A549 (cell line): ENCODE measurements at regions not wholly inside any gene's neighbourhood (a gene's known extent, or its start where the extent isn't known, plus 50 kb on each side); places are given as distances from the start of the nearest gene placed in this dataset.

Experiments
- ATAC-seq, 2 experiments: fragments of 200-7000 bp in 1 of 2; fragments of >200 bp in 1 of 2; cut with Nextera tagmentation in 1 of 2; cut with Tn5 transposase in 1 of 2; 3 replicates each; pipeline versions ENCODE4 v1.8.0 to v1.9.1; 2018 to 2020; ENCODE audit warnings: mild to moderate bottlenecking in 1 of 2, moderate library complexity in 1 of 2
- CTCF ChIA-PET: fragments of 300-600 bp; sonication (Branson Sonifier 250); formaldehyde crosslinking; extraction: SDS; loops from one replicate; lab custom pipeline; 2021; ENCODE audit warnings: antibody characterized with exemption, inconsistent platforms; lab: Yijun Ruan, JAX
- POLR2A ChIA-PET: fragments of 350-600 bp; formaldehyde crosslinking; extraction: SDS; loops from one replicate; lab custom pipeline; 2021; ENCODE audit warnings: antibody characterized with exemption, inconsistent platforms; lab: Yijun Ruan, JAX
- DNase-seq, 2 experiments: peaks; one replicate each; pipeline versions ENCODE4 v3.0.0 to v3.0.0-alpha.2; 2011 to 2016; ENCODE audit warnings: low read depth in 1 of 2, low spot score in 1 of 2
- FAIRE-seq: peaks from 2 replicates; lab custom pipeline; 2011; peaks lifted over from hg19 to GRCh38; lab: Jason Lieb, UNC
- H3K27ac ChIP-seq, 2 experiments: fragments of >200 bp; sonication (Bioruptor Twin); formaldehyde crosslinking; 3 replicates each; pipeline ENCODE4 v1.5.1; 2016 to 2017
- H3K4me1 ChIP-seq: fragments of >200 bp; sonication (Bioruptor Twin); formaldehyde crosslinking; 3 replicates; pipeline ENCODE4 v1.6.1; 2016
- H3K4me2 ChIP-seq: fragments of >200 bp; sonication (Bioruptor Twin); formaldehyde crosslinking; 3 replicates; pipeline ENCODE4 v1.6.1; 2016
- H3K4me3 ChIP-seq: fragments of >200 bp; sonication (Bioruptor Twin); formaldehyde crosslinking; 3 replicates; pipeline ENCODE4 v1.5.1; 2016
- H3K9me3 ChIP-seq: fragments of >200 bp; sonication (Bioruptor Twin); formaldehyde crosslinking; 3 replicates; pipeline ENCODE4 v1.6.1; 2016
- CEBPB ChIP-seq, 2 experiments: fragments of >200 bp in 1 of 2; sonication (Bioruptor Twin) in 1 of 2; formaldehyde crosslinking in 1 of 2; IDR thresholded peaks; 2 replicates each; pipeline ENCODE4 v1.6.1; 2012 to 2016
- CHD4 ChIP-seq: fragments of 200-600 bp; sonication (generic); IDR thresholded peaks from 2 replicates; pipeline ENCODE4 v1.6.1; 2016; ENCODE audit warnings: antibody characterized with exemption, mild to moderate bottlenecking, borderline replicate concordance
- EHF ChIP-seq: fragments of 250-450 bp; sonication (Bioruptor Pico); IDR thresholded peaks from 2 replicates; pipeline ENCODE4 v1.5.0; 2020; ENCODE audit warnings: mild to moderate bottlenecking
- EP300 ChIP-seq, 2 experiments: fragments of >200 bp; sonication (Bioruptor Twin); formaldehyde crosslinking; IDR thresholded peaks; 2 replicates in 1 of 2; 3 replicates in 1 of 2; pipeline ENCODE4 v1.6.1; 2016 to 2017
- FOXS1 ChIP-seq: fragments of 250-450 bp; sonication (Bioruptor Pico); IDR thresholded peaks from 2 replicates; pipeline ENCODE4 v1.5.0; 2020; ENCODE audit warnings: mild to moderate bottlenecking, moderate library complexity
- GATA3 ChIP-seq: IDR thresholded peaks from 2 replicates; pipeline ENCODE4 v1.6.1; 2012; ENCODE audit warnings: borderline replicate concordance
- HDAC2 ChIP-seq: fragments of 200-600 bp; sonication (generic); IDR thresholded peaks from 2 replicates; pipeline ENCODE4 v1.6.1; 2016
- HEYL ChIP-seq: fragments of 250-450 bp; sonication (Bioruptor Pico); IDR thresholded peaks from 2 replicates; pipeline ENCODE4 v1.8.0; 2021; ENCODE audit warnings: mild to moderate bottlenecking, moderate library complexity
- JUN ChIP-seq, 2 experiments: fragments of >200 bp; sonication (Bioruptor Twin); formaldehyde crosslinking; IDR thresholded peaks; 2 replicates in 1 of 2; 3 replicates in 1 of 2; pipeline ENCODE4 v1.6.1; 2016 to 2017
- KDM1A ChIP-seq: fragments of 200-600 bp; sonication (generic); IDR thresholded peaks from 2 replicates; pipeline ENCODE4 v1.6.1; 2016; ENCODE audit warnings: low read depth, mild to moderate bottlenecking
- KDM5A ChIP-seq: fragments of 200-600 bp; sonication (generic); IDR thresholded peaks from 2 replicates; pipeline ENCODE4 v1.6.1; 2016; ENCODE audit warnings: antibody characterized with exemption, mild to moderate bottlenecking
- MAFK ChIP-seq: fragments of 450-650 bp; IDR thresholded peaks from 2 replicates; pipeline ENCODE4 v1.6.1; 2014; ENCODE audit not compliant: partially characterized antibody
- MAZ ChIP-seq: fragments of 150-350 bp; IDR thresholded peaks from 2 replicates; pipeline ENCODE4 v1.6.1; 2014; ENCODE audit warnings: antibody characterized with exemption, low read depth, low read length, borderline replicate concordance
- RCOR1 ChIP-seq: fragments of 150-350 bp; IDR thresholded peaks from 2 replicates; pipeline ENCODE4 v1.6.1; 2014; ENCODE audit warnings: antibody characterized with exemption, low read length, low read depth
- RNF2 ChIP-seq: fragments of 200-600 bp; sonication (generic); IDR thresholded peaks from 2 replicates; pipeline ENCODE4 v1.6.1; 2016; ENCODE audit warnings: low read depth, mild to moderate bottlenecking, antibody characterized with exemption, moderate library complexity, borderline replicate concordance
- SREBF2 ChIP-seq: fragments of 450-650 bp; IDR thresholded peaks from 2 replicates; pipeline ENCODE4 v1.6.1; 2014; ENCODE audit warnings: mild to moderate bottlenecking, moderate library complexity
- ZC3H11A ChIP-seq: fragments of 450-650 bp; IDR thresholded peaks from 2 replicates; pipeline ENCODE4 v1.6.1; 2014; ENCODE audit warnings: antibody characterized with exemption, mild to moderate bottlenecking
- ZFP36 ChIP-seq: fragments of 450-650 bp; IDR thresholded peaks from 2 replicates; pipeline ENCODE4 v1.6.1; 2014; ENCODE audit warnings: borderline replicate concordance; ENCODE audit not compliant: partially characterized antibody
- WGBS: methylation state at CpG from one replicate; pipeline ENCODE4 v1.1.6; 2017; ENCODE audit errors: missing lambda C conversion rate; 5-methylcytosine and 5-hydroxymethylcytosine counted together
- TF ChIP-seq, protein P1 (sequence below): fragments of 250-450 bp; sonication (Bioruptor Pico); IDR thresholded peaks from 2 replicates; pipeline ENCODE4 v1.5.0; 2021; ENCODE audit warnings: mild to moderate bottlenecking, moderate library complexity, borderline replicate concordance
- TF ChIP-seq, protein P2 (sequence below): fragments of 200-600 bp; sonication (generic); IDR thresholded peaks from 2 replicates; pipeline ENCODE4 v1.6.1; 2016; ENCODE audit warnings: antibody characterized with exemption, mild to moderate bottlenecking, moderate library complexity
- TF ChIP-seq, protein P3 (sequence below): IDR thresholded peaks from 2 replicates; pipeline ENCODE4 v1.6.1; 2012
- TF ChIP-seq, protein P4 (sequence below): fragments of >200 bp; sonication (Bioruptor Twin); formaldehyde crosslinking; IDR thresholded peaks from 3 replicates; pipeline ENCODE4 v1.6.1; 2016

DNA sequence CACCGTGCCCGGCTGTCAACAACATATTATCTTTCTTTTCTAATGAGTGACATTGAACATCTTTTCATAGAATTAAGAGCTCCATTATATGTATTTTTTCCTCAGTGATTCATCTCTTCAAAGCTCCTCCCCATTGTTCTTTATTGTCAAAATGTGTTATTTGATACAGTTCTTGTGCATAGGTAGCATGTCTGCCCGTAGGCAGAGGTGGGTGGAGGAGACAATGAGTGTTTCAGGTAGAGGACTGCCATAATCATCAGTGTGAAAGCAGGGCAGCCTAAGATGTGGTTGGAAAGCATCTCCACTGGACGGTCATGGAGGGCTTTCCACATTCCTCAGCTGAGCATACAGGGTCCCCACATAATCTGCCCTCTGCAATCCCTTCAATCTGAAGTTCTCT, 452.0 kb upstream of the MCTP2 start:
- POLR2A ChIA-PET, result no interaction called here
- ATAC-seq, result no peak

DNA sequence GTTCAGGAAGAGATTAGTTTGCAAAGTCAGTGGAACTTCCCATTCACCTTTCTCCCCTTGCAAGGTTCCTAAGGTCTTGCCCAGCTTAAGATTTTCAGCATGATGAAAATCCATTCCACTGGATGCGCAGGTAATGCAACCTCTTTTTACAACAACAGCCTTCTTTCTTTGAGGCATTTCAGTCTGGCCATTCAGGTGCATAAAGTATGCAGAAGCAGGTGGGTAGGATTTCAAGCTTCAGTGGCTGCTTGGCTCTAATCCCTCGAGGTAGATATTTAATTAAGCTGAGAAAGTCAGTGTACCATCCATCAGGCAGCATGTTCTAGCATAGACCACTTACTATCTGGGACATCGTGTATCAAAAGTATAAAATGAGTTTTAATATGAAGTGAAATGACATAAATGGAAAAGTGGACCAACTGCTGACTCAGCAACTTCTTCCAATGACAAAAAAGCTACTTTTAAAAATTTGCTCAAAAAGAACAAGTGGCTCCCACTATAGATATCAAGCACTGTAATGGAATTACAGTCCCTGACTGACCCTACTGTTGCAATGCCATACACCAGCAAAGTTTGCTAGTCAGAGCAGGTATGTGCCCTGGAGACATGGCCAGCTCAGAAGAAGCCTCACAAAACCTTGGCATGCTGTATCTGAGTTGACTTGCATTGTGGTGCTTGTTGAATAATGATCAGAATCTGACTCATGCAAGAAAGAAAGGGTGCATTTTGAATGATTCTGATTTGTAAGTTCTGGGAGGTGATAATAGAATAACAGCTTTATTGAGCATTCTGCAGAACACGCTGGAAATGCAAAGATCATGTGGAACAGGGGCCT, 459.9 kb upstream of the MCTP2 start:
- 8% methylated on average over 4 of the region's 4 CpGs for WGBS
- DNase-seq (no peak), ATAC-seq (no peak)
- CTCF ChIA-PET, result interaction anchor here (0.5 kb wide), 1 partner anchor 1459 kb away, joined by 3 read pairs; no protein-coding TSS in a partner anchor
- no peak overlapping the region for H3K4me3 ChIP-seq
- no peak overlapping the region for H3K27ac ChIP-seq
- H3K4me1 ChIP-seq, result no peaks in the 10 kb centered on the region
- TF ChIP-seq EHF (CRISPR knock-in tag), result no peak
- no peak for TF ChIP-seq RNF2
- TF ChIP-seq MAZ, result no peak
- no peak for TF ChIP-seq CHD4
- TF ChIP-seq MAFK, result peak; percentile 99
- TF ChIP-seq, protein P1, sequence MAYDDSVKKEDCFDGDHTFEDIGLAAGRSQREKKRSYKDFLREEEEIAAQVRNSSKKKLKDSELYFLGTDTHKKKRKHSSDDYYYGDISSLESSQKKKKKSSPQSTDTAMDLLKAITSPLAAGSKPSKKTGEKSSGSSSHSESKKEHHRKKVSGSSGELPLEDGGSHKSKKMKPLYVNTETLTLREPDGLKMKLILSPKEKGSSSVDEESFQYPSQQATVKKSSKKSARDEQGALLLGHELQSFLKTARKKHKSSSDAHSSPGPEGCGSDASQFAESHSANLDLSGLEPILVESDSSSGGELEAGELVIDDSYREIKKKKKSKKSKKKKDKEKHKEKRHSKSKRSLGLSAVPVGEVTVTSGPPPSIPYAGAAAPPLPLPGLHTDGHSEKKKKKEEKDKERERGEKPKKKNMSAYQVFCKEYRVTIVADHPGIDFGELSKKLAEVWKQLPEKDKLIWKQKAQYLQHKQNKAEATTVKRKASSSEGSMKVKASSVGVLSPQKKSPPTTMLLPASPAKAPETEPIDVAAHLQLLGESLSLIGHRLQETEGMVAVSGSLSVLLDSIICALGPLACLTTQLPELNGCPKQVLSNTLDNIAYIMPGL, result no peak
- TF ChIP-seq, all 56 proteins: peak for 1
- FAIRE-seq, result no peak
- POLR2A ChIA-PET, result no interaction called here
- H3K9me3 ChIP-seq, result peaks cover 19% of the 10 kb centered on the region
- H3K4me2 ChIP-seq, result no peak overlapping the region

More for the DNA sequence above, 452.0 kb upstream of the MCTP2 start:
- Histone ChIP-seq H3K4me3 (no peak overlapping the region), H3K9me3 (no peaks in the 10 kb centered on the region; the same call in 1 of the 3 replicates)
- WGBS, result 27% methylated on average over 4 of the region's 4 CpGs
- no peak for DNase-seq
- TF ChIP-seq, protein P2, sequence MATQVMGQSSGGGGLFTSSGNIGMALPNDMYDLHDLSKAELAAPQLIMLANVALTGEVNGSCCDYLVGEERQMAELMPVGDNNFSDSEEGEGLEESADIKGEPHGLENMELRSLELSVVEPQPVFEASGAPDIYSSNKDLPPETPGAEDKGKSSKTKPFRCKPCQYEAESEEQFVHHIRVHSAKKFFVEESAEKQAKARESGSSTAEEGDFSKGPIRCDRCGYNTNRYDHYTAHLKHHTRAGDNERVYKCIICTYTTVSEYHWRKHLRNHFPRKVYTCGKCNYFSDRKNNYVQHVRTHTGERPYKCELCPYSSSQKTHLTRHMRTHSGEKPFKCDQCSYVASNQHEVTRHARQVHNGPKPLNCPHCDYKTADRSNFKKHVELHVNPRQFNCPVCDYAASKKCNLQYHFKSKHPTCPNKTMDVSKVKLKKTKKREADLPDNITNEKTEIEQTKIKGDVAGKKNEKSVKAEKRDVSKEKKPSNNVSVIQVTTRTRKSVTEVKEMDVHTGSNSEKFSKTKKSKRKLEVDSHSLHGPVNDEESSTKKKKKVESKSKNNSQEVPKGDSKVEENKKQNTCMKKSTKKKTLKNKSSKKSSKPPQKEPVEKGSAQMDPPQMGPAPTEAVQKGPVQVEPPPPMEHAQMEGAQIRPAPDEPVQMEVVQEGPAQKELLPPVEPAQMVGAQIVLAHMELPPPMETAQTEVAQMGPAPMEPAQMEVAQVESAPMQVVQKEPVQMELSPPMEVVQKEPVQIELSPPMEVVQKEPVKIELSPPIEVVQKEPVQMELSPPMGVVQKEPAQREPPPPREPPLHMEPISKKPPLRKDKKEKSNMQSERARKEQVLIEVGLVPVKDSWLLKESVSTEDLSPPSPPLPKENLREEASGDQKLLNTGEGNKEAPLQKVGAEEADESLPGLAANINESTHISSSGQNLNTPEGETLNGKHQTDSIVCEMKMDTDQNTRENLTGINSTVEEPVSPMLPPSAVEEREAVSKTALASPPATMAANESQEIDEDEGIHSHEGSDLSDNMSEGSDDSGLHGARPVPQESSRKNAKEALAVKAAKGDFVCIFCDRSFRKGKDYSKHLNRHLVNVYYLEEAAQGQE, result no peak
- no peak for TF ChIP-seq SREBF2
- no peak for TF ChIP-seq EP300 (IDR thresholded peaks at IDR 0.05)
- TF ChIP-seq KDM5A, result no peak
- no peak for TF ChIP-seq HEYL
- no peak for TF ChIP-seq ZC3H11A
- no peak for TF ChIP-seq GATA3
- TF ChIP-seq, protein P3, sequence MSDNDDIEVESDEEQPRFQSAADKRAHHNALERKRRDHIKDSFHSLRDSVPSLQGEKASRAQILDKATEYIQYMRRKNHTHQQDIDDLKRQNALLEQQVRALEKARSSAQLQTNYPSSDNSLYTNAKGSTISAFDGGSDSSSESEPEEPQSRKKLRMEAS, result no peak
- TF ChIP-seq HDAC2, result no peak
- TF ChIP-seq RCOR1, result no peak
- TF ChIP-seq, protein P4, sequence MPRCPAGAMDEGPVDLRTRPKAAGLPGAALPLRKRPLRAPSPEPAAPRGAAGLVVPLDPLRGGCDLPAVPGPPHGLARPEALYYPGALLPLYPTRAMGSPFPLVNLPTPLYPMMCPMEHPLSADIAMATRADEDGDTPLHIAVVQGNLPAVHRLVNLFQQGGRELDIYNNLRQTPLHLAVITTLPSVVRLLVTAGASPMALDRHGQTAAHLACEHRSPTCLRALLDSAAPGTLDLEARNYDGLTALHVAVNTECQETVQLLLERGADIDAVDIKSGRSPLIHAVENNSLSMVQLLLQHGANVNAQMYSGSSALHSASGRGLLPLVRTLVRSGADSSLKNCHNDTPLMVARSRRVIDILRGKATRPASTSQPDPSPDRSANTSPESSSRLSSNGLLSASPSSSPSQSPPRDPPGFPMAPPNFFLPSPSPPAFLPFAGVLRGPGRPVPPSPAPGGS, result no peak
- no peak for TF ChIP-seq JUN (IDR thresholded peaks at IDR 0.05)
- no peak for TF ChIP-seq KDM1A
- TF ChIP-seq CEBPB (IDR thresholded peaks at IDR 0.05), result no peak
- TF ChIP-seq CHD4, result no peak
- TF ChIP-seq FOXS1 (CRISPR knock-in tag), result no peak
- no peak for TF ChIP-seq ZFP36
- TF ChIP-seq, all 56 proteins: peak for 0
- CTCF ChIA-PET, result no interaction called here
- Histone ChIP-seq H3K27ac (no peak overlapping the region), H3K4me2 (no peak overlapping the region), H3K4me1 (no peaks in the 10 kb centered on the region)
- no peak for FAIRE-seq
